ENCODE measurements at regions not wholly inside any gene's neighbourhood (a gene's known extent, or its start where the extent isn't known, plus 50 kb on each side); places are given as distances from the start of the nearest gene placed in this dataset.
"Not testable (repeated sequence)": the region's sequence is repeated elsewhere in the genome, so short reads cannot be mapped to it uniquely, and the experiment has no call there.

DNA sequence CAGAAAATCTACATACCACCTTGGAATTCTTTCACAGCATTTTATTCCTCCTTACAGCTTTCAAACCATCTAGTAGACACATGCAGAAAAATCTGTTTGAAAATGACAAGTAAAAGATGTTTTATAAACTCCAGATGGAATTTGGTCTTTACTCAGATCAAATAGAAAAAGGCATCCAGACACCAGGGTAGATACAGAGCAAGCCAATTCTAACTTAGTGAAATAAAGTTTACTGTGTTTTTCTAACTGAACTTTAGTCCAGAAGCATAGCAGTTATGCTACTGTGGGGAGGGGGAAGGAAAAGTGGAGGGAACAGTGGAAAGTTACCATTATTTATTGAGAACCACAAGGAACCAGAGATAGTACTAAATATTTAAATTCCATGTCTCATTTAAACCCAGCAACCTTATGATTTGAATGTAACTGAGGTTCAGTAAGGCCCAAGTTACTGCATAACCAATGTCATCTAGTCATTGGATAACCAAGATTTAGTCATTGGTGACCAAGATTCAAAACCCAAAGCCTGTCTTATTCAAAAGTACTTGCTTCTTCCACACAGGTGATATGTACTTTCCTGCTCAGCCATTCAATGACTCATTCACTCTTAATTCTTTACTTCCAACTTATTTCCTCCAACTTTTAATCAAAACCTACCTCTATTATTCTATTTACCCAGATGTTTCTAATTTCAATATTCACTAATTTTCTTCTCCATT is 57.7 kb downstream of the RAD51AP2 start:
- no peak for DNase-seq (ENCODE audit: extremely low read depth, low read depth, low spot score)

DNA sequence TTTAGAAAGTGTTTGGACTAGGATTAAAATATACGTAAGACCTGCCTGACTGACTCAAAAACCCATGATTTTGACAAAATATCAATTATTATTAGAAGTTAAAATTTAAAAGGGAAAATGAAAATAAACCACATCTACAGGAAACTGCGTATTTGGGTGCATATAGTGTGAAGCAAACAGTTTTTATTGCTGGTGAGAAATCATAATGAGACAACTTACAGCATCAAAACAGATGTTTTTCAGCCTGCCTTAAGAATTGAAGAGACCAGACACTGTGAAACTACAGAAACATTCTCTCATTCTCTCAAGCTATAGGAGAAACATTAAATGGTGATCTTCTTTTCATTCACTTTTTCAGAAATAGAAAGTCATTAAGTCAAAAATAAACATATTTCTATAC is 62.9 kb downstream of the RAD51AP2 start:
- DNase-seq (ENCODE audit: extremely low read depth, low read depth, low spot score): no peak

DNA sequence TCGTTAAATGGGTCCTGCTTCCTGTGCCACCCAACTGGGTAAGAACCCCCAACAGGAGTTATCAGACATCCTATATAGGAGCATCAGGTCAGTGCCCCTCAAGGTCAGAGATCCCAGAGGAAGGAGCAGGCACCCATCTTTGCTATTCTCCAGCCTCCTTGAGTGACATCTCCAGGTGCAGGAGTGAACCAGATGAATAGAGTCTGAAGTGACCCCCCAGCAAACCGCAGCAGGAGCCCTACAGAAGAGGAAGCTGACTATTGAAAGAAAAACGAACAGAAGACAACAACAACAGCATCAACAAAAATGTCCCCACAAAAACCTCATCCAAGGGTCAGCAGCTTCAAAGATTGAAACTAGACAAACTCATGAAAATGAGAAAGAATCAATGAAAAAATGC is 72.0 kb downstream of the RAD51AP2 start:
- not testable (repeated sequence) for DNase-seq (ENCODE audit: extremely low read depth, low read depth, low spot score)

DNA sequence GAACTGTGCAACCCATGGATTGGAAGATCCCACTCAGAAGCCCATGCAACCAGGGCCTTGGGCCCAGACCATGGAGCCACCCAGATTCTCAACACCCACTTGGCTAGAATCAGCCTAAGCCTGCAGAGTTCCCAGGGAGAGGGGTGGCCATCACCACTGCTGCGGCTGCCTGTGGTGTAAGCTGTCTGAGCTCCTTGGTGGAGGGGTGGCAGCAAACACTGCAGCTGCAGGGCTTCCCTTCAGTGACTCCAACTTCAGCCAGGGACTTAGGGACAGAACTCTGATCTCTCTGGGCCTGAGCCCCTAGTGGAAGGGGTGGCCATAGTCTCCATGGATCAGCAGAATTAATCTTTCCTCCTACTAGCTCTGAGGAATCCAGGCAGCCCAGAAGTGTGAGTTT is 72.5 kb downstream of the RAD51AP2 start:
- DNase-seq (ENCODE audit: extremely low read depth, low read depth, low spot score): no peak

DNA sequence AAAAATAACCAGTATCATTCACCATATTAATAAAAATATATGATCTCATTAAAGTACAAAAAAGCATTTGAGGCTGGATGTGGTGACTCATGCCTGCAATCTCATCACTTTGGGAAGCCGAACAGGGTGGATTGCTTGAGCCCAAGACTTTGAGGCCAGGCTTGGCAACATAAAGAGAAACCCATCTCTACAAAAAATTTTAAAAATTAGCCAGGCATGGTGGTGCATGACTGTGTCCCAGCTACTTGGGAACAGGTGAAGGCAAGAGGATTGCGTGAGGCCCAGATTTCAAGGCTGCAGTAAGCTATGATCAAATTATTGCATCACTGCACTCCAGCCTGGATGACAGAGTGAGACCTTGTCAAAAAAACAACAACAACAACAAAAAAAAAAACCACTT is 75.9 kb downstream of the RAD51AP2 start:
- no peak for DNase-seq (ENCODE audit: extremely low read depth, low read depth, low spot score)

DNA sequence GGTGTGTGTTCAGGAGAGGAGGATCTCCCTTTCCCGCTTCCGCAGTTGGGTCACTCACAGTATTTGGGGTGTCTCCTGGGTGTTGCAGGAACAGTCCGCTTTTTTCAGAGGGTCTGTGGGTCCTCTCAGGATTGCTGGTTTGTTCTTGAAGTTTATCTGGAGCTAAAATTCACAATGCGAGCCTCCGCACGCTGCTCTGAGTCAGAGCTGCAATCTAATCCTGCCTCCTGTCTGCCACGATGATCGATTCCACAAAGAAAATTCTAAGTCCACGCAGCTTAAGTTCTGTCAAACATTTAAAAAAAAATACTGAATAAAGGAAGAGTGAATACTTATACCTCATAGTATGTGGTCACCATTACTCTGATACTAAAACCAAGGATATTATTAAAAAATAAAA is 76.5 kb downstream of the RAD51AP2 start:
- DNase-seq (ENCODE audit: extremely low read depth, low read depth, low spot score): no peak

DNA sequence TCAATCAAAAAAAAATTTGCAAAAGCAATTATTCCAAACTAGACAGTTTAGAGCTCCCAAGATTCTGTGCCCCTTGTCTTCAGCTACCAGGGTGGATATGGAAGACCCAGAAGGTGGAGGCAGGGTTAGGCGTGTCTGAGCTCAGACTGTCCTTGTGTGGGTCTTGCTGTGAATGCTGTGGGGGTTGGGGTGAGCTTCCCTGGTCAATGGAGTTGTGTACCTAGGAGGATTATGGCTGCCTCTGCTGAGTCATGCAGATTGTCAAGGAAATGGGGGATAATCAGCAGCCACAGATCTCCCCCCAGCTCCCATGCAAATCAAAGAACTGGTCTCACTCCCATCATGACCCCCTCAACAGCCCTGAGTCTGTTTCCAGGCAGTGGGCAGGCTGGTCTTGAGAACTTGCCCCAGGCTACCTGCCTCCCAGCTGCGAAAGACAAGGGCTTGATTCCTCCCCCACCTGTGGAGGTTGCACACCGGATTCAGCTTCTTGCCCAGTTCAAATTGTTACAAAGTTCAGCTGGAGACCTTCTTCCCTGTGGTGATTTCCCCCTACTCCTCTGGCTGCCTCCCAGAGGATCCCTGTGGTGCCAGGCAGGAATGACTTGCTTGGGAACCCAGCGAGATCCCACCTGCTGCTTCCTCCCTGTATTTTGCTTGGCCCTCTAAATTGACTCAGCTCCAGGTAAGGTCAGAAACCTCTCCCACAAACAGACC is 77.0 kb downstream of the RAD51AP2 start:
- DNase-seq (ENCODE audit: extremely low read depth, low read depth, low spot score): no peak

DNA sequence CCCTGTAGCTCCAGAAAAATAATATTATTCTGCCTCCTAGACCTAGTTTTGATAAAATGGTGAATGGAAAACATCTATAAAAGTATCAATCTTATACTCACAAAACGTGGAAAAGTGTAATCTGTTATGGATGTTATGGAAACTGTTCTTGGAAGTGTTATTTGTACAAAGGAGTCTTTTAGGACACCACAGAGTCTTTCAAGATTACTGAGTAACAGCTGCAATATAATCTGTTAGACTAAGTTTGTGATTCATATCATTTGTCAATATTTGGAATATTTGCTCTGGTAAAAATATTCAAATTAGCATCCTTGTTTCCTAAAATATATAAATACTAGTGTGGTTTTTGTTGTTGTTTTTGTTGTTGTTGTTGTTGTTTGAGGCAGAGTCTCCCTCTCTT is 87.9 kb downstream of the RAD51AP2 start:
- no peak for DNase-seq (ENCODE audit: extremely low read depth, low read depth, low spot score)

DNA sequence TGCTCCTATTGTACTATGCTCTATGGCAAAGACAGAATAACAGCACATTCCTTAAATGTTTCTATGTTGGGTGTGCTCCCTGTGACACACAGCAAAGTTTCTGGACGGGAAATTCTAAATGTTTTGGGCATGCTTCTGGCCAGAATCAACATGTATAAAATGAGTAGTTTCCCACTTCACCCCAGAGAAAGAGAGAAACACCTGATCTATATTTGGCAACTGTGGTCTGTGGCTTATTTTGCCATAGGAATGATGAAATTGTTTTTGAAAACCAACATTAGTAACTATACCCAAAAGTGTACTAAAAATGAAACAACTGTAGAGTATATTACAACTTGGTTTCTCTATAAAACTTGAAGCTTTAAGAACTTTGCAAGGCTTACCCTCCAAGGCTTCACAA is 89.1 kb downstream of the RAD51AP2 start:
- DNase-seq (ENCODE audit: extremely low read depth, low read depth, low spot score): no peak

DNA sequence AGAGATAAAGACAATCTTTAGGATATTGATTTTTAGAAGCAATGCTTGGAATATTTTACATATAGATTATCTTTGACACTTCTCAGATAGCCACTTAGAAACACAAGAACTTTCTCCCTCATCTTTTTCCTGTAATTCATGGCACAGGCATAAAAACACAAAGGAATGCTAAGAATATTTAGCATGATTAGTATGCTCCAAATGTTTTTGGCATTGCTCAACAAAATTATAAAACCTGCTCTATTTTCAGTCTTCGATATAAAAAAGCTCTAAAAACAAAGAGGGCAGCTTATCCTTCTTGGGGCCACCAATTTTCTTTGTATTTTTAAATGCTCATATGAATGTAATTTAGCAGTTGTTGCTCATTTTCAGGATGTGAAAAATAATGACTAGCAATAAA is 90.8 kb downstream of the RAD51AP2 start:
- no peak for DNase-seq (ENCODE audit: extremely low read depth, low read depth, low spot score)

DNA sequence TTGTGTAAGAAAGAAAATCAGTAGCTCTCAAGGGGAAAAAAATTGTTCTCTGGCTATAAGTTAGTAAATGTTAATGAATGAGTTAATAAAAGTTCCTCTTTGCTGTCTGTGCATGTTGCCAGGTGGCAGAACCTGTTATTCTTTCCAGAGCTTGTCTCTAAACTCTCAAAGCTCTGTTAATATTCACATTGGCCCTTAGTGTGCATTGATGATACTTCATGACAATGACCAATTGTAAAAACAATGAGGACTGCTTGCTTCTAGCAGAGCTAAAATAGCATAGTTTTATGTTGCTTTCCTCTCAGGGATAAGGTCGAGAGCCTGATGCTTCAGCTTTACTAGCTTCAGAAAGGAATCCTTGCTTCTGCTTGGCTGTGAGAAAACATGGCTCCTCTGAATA is 91.5 kb downstream of the RAD51AP2 start:
- no peak for DNase-seq (ENCODE audit: extremely low read depth, low read depth, low spot score)

DNA sequence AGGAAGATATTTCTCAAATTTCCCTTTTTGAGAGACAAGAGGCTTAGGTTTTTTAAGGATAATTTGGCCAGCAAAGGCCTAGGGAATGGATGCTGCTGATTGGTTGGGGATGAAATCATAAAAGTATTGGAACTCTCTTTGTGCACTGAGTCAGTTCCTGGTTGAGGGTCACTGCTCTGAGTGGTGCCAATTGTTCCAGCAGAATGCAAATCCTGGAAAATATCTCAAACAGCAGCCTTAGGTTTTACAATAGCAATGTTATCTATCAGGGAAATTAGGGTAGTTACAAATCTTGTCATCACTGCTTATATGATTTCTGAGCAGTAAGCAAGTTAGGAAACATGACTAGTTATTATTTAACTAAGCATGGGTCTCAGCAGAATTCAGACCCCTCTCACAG is 96.2 kb downstream of the RAD51AP2 start:
- DNase-seq (ENCODE audit: extremely low read depth, low read depth, low spot score): no peak

DNA sequence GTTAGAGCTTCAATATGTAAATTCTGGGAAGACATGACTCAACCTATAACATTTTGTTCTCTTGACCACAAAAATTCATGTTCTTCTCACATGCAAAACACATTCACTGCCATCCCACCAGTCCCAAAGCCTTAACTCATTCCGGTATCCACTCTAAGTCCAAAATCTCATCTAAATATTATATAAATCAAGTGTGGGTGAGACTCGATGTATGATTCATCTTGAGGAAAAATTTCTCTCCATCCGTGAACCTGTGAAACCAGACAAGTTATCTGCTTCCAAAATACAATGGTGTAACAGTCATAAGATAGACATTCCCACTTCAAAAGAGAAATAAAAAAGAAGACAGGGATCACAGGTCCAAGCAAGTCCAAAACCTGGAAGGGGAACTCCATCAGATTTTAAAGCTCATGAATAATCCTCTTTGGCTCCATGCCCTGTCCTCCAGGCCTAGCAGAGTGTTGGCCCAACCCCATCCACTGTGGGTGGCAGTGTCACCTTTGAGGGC is 101.3 kb downstream of the RAD51AP2 start:
- no peak for DNase-seq (ENCODE audit: extremely low read depth, low read depth, low spot score)

DNA sequence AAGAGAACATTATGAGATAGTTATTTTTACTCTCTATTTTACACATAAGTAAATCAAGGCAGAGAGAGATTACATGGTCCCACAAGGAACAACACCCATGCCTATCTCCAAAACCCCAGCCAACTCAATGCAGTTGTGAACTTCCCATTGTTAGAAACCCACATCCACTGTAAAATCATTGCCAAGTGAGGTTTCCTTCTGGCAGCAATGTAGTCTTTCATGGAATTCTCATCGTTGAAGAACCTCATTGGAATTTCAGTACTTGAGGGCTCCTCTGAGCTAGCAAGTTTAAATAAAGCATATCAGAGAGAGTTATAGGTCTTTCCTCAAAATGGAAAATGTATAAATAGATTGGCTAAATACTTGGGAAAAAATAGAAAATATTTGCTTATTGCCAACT is 105.2 kb downstream of the RAD51AP2 start:
- DNase-seq (ENCODE audit: extremely low read depth, low read depth, low spot score): no peak

DNA sequence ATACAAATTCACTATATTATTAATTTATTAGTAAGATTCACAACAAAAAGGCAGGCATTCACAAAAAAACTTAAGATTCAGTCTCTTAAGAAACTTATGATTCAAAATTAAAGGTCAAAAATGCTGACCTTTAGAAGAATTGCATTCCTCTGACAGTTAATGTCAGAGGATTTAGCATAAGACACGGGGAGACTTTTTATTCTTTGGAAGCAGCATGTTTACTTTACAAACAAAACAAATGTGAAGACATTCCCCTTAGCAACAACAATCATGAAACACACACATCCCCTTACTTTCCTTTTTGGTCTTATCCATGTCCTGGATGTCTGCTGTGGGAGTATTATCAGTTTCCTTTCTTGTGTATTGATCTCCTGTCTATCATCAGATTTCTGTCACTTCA is 117.1 kb downstream of the RAD51AP2 start:
- DNase-seq (ENCODE audit: extremely low read depth, low read depth, low spot score): no peak

DNA sequence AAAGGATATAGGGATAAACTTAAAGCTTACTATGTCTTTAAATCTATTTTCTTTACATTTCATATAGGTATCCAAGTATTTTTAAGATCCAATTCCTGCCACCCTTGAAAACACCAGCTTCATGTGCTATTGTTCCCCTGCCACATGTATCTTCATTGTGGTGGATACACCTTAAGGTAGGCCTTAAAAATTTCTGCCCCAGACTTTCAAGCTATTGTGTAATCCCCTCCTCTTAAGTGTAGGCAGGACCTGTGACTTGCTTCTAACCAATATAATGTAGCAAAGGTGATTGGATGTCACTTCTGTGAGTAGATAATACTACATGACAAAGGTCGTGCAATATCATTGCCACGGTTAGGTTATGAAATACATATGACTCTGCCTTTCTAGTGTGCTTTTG is 119.5 kb downstream of the RAD51AP2 start:
- no peak for DNase-seq (ENCODE audit: extremely low read depth, low read depth, low spot score)

DNA sequence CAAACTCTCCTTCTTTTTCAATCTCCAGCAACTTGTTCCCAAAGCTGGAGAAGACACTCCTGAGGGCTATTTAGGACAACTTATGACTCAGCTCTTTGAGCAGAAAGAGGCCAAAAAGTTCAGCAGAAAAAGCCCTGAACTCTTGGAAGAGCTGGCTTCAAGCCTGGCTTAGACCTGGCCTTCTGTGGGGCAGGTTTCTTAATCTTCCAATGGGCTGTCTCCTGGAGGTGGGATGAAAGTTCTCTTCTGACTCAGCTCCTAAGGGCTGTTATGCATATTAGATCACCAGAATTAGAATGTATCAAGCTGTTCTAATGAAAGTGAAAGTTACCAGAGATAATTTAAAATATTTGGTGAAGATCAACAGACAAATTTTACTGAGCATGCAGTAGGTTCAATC is 129.4 kb downstream of the RAD51AP2 start:
- no peak for DNase-seq (ENCODE audit: extremely low read depth, low read depth, low spot score)

DNA sequence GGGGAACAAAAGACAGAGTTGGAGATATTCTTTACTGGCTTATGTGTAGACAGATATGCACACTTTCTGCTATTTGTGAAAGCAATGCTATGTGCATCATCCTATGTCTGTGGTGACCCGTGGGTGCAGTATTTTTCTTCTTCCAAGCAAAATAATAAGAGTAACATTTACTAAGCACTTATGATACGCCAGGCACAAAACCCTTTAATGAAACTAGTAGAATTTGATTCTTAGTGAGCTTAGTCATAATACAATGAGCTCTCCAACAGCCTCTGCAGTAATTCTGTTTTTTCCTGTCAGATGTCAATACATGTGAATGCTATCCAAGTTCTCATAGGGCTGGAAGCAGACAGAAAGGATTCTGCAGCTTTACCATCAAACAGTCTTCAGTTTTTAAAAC is 130.6 kb downstream of the RAD51AP2 start:
- DNase-seq (ENCODE audit: extremely low read depth, low read depth, low spot score): no peak

DNA sequence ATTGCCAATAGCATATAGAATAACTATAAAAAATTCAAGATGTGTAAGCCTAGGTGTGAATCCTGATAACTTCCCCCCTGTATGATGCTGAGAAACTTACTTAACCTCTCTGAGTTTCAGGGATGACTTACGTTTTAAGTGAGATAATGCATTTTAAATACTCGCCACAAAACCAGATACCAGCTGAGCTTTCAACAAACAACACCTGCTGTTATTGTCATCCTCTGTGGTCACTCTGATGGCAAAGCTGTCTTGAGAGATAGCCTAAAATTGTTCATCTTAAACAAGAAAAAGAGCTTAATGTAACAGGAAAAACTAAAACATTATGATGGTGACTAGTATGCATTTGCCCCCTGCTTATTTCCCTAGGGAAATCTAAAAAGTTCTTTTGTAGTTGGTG is 131.5 kb downstream of the RAD51AP2 start:
- no peak for DNase-seq (ENCODE audit: extremely low read depth, low read depth, low spot score)

DNA sequence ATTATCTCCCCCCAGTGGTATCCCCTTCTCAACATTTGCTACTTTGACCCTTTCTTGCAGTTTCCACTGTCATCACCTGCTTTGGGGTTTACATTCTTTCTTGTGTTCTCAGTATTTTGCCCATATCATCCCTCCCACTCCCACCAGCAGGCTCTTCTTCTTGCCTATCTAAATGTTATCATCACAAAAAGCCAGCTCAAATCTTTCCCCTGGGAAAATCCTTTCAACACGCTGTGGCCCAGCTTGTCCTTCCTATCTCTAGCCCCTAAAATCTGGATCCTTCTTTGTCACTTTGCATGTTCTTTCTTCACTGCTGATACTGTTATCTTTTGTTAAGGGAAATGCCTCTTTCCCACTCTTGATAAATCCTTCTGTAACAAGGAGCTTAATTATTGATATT is 138.2 kb downstream of the RAD51AP2 start:
- no peak for DNase-seq (ENCODE audit: extremely low read depth, low read depth, low spot score)

DNA sequence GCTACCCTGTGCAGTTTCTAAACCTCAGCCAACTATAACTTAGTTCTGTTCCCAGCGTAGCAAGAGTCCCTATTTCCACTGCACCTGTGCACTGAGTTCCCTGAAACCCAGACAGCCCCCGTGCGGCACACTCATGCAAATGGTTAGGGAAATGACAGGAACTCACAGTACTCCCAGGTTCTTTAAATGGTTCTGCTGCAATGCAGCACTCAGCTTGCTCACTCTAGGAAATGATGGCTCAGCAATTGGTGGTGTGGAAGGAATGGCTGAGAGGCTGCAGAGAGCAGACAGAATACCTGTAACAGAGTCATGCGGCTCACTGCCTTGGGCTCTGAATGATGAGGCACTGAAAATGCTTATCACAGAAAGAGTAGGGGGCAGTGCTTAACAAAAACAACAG is 143.0 kb downstream of the RAD51AP2 start:
- no peak for DNase-seq (ENCODE audit: extremely low read depth, low read depth, low spot score)

DNA sequence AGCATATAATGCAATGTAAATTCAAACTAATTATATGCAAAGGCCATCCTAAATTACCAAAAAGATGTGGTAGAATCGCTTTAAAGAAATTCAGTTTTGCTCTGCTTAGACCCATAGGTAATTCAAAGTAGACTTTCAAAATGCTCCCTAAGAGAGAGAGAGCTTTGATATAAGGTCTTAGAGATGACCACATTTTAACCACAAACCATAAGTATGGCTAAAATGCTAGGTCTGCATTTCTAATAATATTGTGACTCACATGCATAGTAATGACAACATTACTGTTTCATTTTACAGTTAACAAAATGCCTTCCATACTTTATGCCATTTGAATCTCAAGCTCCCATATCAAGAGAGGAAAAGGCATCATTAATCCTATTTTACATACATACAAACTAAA is 144.5 kb downstream of the RAD51AP2 start:
- no peak for DNase-seq (ENCODE audit: extremely low read depth, low read depth, low spot score)
